Endothelial cell of umbilical vein (primary cell): ENCODE measurements at regions not wholly inside any gene's neighbourhood (a gene's known extent, or its start where the extent isn't known, plus 50 kb on each side); places are given as distances from the start of the nearest gene placed in this dataset.

ENCODE experiments used
- BruUV-seq: library from RNA; stranded (reverse); fragments of 400-500 nt; replicated peaks from 2 replicates; lab custom pipeline; 2021; lab: Mats Ljungman, UMichigan
- CTCF ChIA-PET: fragments of 300-600, 350-600 bp; sonication (Branson Sonifier 250); formaldehyde crosslinking; loops from one replicate; lab custom pipeline; 2021; ENCODE audit warnings: antibody characterized with exemption, inconsistent platforms; lab: Charles Lee
- POLR2A ChIA-PET: fragments of 300-600, 350-600 bp; sonication (Branson Sonifier 250); formaldehyde crosslinking; loops from one replicate; lab custom pipeline; 2021; ENCODE audit warnings: antibody characterized with exemption, inconsistent platforms; lab: Charles Lee
- DNase-seq: peaks from one replicate; pipeline ENCODE4 v3.0.0-alpha.2; 2011; ENCODE audit warnings: low read depth, low spot score
- FAIRE-seq: peaks from 2 replicates; lab custom pipeline; 2011; peaks lifted over from hg19 to GRCh38; lab: Jason Lieb, UNC
- H2AFZ ChIP-seq: 2 replicates; pipeline ENCODE4 v1.6.0; 2012; ENCODE audit warnings: low read depth, low read length, control low read depth, inconsistent platforms
- H3K27ac ChIP-seq: 2 replicates; pipeline ENCODE4 v1.5.1; 2011; ENCODE audit warnings: low read depth, mild to moderate bottlenecking, control low read depth, low read length, moderate library complexity; ENCODE audit not compliant: insufficient read depth
- H3K27me3 ChIP-seq, 2 experiments: 2 replicates each; pipeline versions ENCODE4 v1.6.0 to v1.6.1; 2011; ENCODE audit warnings: low read length in 2 of 2, mixed read lengths in 1 of 2; ENCODE audit not compliant: control insufficient read depth in 2 of 2, insufficient read depth in 2 of 2
- H3K36me3 ChIP-seq, 2 experiments: 2 replicates in 1 of 2; 3 replicates in 1 of 2; pipeline ENCODE4 v1.5.1; 2011; ENCODE audit warnings: low read length in 2 of 2, mild to moderate bottlenecking in 1 of 2, moderate library complexity in 1 of 2; ENCODE audit not compliant: control insufficient read depth in 2 of 2, insufficient read depth in 2 of 2; ENCODE audit errors: extremely low read depth in 1 of 2
- H3K4me1 ChIP-seq: 3 replicates; pipeline ENCODE4 v1.5.1; 2011; ENCODE audit warnings: mild to moderate bottlenecking, low read length; ENCODE audit not compliant: control insufficient read depth, insufficient read depth; ENCODE audit errors: extremely low read depth
- H3K4me2 ChIP-seq: 2 replicates; pipeline ENCODE4 v1.6.1; 2011; ENCODE audit warnings: low read length, control low read depth, mixed read lengths; ENCODE audit not compliant: insufficient read depth
- H3K4me3 ChIP-seq, 3 experiments: fragments of 200-600 bp in 1 of 3; sonication (generic), shearing (Covaris generic) in 1 of 3; replicated peaks in 1 of 3; 2 replicates each; pipeline ENCODE4 v1.5.1; 2011 to 2016; ENCODE audit warnings: control low read depth in 3 of 3, low read length in 3 of 3, mild to moderate bottlenecking in 2 of 3, inconsistent platforms in 1 of 3, low read depth in 1 of 3, moderate library complexity in 1 of 3; ENCODE audit not compliant: insufficient read depth in 1 of 3
- H3K79me2 ChIP-seq: 2 replicates; pipeline ENCODE4 v1.6.0; 2012; ENCODE audit warnings: low read length, inconsistent platforms; ENCODE audit not compliant: control insufficient read depth, insufficient read depth
- H3K9ac ChIP-seq: replicated peaks from 2 replicates; pipeline ENCODE3; 2011; ENCODE audit warnings: low read length, control low read depth; ENCODE audit not compliant: insufficient read depth; ENCODE audit errors: extremely low read depth
- H3K9me1 ChIP-seq: replicated peaks from 3 replicates; pipeline ENCODE4 v1.6.0; 2011; ENCODE audit warnings: mild to moderate bottlenecking, low read length; ENCODE audit not compliant: control insufficient read depth, insufficient read depth; ENCODE audit errors: extremely low read depth
- H3K9me3 ChIP-seq: replicated peaks from 2 replicates; pipeline ENCODE4 v1.5.1; 2012; ENCODE audit warnings: low read length, inconsistent platforms; ENCODE audit not compliant: control insufficient read depth, insufficient read depth
- H4K20me1 ChIP-seq: replicated peaks from 2 replicates; pipeline ENCODE3; 2011; ENCODE audit warnings: mild to moderate bottlenecking, low read length; ENCODE audit not compliant: control insufficient read depth, insufficient read depth; ENCODE audit errors: extremely low read depth
- EZH2 ChIP-seq: IDR thresholded peaks from 2 replicates; pipeline ENCODE4 v1.6.1; 2012; ENCODE audit warnings: borderline replicate concordance, low read depth, mild to moderate bottlenecking, moderate library complexity, low read length, inconsistent platforms; ENCODE audit not compliant: severe bottlenecking
- FOS ChIP-seq: IDR thresholded peaks from 2 replicates; pipeline ENCODE4 v1.6.1; 2011; ENCODE audit warnings: mild to moderate bottlenecking, low read length, moderate library complexity, borderline replicate concordance; ENCODE audit not compliant: insufficient read depth
- GATA2 ChIP-seq: IDR thresholded peaks from 2 replicates; pipeline ENCODE4 v1.7.0; 2011; ENCODE audit warnings: low read depth, mild to moderate bottlenecking, moderate library complexity, mixed read lengths, low read length; ENCODE audit not compliant: insufficient read length, insufficient read depth
- JUN ChIP-seq: IDR thresholded peaks from 2 replicates; pipeline ENCODE4 v1.6.1; 2011; ENCODE audit warnings: borderline replicate concordance, low read depth; ENCODE audit not compliant: insufficient read length, insufficient read depth
- MYC ChIP-seq: IDR thresholded peaks from one replicate; pipeline ENCODE4 v1.6.1; 2011; ENCODE audit warnings: mild to moderate bottlenecking, low read depth, low read length
- POLR2A ChIP-seq: IDR thresholded peaks from 2 replicates; pipeline ENCODE4 v1.6.1; 2012; ENCODE audit warnings: low read depth, mild to moderate bottlenecking, control low read depth, low read length
- POLR2AphosphoS5 ChIP-seq: IDR thresholded peaks from 2 replicates; pipeline ENCODE4 v1.6.1; 2012; ENCODE audit warnings: low read depth, mild to moderate bottlenecking, control low read depth, low read length, moderate library complexity; ENCODE audit not compliant: insufficient read depth
- dilution Hi-C: fragments of 300-500 bp; cut with MboI; formaldehyde crosslinking; loops from one replicate; pipeline ENCODE4 v1.15.0; 2019; ENCODE audit warnings: low sequenced_read_pairs; ENCODE audit not compliant: extremely low pct_ligation_motif_present
- intact Hi-C: fragments of 100-400 bp; cut with micrococcal nuclease; formaldehyde crosslinking; loops from one replicate; pipeline ENCODE4 v1.10.0; 2022
- TF ChIP-seq, protein P1 (sequence below): IDR thresholded peaks from 2 replicates; pipeline ENCODE4 v1.6.1; 2011; ENCODE audit not compliant: insufficient read depth, insufficient read length
- TF ChIP-seq, protein P2 (sequence below), 2 donors: IDR thresholded peaks; 1 replicate in 1 of 2; 2 replicates in 1 of 2; pipeline ENCODE4 v1.5.1; 2011; ENCODE audit warnings: low read length in 2 of 2, mild to moderate bottlenecking in 2 of 2, moderate library complexity in 2 of 2, control low read depth in 1 of 2, inconsistent platforms in 1 of 2, low read depth in 1 of 2; ENCODE audit not compliant: insufficient read depth in 1 of 2; ENCODE audit errors: extremely low read depth in 1 of 2

GRCh38 chr2:167790189-167790588, 457.2 kb downstream of the STK39 start:
- Histone ChIP-seq H3K27me3 (no peaks in the 10 kb centered on the region), H3K9me1 (no peaks in the 10 kb centered on the region), H2AFZ (no peak overlapping the region), H3K4me2 (no peak overlapping the region), H3K27ac (no peak overlapping the region), H4K20me1 (no peaks in the 10 kb centered on the region), H3K4me3 (no peak overlapping the region), H3K36me3 (no peaks in the 10 kb centered on the region), H3K79me2 (no peaks in the 10 kb centered on the region), H3K9me3 (no peaks in the 10 kb centered on the region), H3K9ac (no peak overlapping the region), H3K4me1 (no peaks in the 10 kb centered on the region)
- no peak for DNase-seq
- dilution Hi-C loops: no loop called here
- BruUV-seq: no TSS peak
- TF ChIP-seq FOS (no peak), GATA2 (no peak), MYC (no peak), EZH2 (no peak), POLR2AphosphoS5 (no peak), POLR2A (no peak), JUN (no peak)
- TF ChIP-seq, protein P1, sequence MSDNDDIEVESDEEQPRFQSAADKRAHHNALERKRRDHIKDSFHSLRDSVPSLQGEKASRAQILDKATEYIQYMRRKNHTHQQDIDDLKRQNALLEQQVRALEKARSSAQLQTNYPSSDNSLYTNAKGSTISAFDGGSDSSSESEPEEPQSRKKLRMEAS: no peak
- TF ChIP-seq, protein P2, sequence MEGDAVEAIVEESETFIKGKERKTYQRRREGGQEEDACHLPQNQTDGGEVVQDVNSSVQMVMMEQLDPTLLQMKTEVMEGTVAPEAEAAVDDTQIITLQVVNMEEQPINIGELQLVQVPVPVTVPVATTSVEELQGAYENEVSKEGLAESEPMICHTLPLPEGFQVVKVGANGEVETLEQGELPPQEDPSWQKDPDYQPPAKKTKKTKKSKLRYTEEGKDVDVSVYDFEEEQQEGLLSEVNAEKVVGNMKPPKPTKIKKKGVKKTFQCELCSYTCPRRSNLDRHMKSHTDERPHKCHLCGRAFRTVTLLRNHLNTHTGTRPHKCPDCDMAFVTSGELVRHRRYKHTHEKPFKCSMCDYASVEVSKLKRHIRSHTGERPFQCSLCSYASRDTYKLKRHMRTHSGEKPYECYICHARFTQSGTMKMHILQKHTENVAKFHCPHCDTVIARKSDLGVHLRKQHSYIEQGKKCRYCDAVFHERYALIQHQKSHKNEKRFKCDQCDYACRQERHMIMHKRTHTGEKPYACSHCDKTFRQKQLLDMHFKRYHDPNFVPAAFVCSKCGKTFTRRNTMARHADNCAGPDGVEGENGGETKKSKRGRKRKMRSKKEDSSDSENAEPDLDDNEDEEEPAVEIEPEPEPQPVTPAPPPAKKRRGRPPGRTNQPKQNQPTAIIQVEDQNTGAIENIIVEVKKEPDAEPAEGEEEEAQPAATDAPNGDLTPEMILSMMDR (IDR thresholded peaks at IDR 0.05; ENCODE audit: extremely low read depth in 1 of 2, insufficient read depth in 1 of 2, low read depth in 1 of 2, low read length in 2 of 2): no peak
- POLR2A ChIA-PET: no interaction called here
- CTCF ChIA-PET: no interaction called here
- no peak for FAIRE-seq
- intact Hi-C loops: no loop called here
